Muscle of leg (tissue), 3 donors: ENCODE measurements at regions not wholly inside any gene's neighbourhood (a gene's known extent, or its start where the extent isn't known, plus 50 kb on each side); places are given as distances from the start of the nearest gene placed in this dataset.
A peak's percentile ranks its signal among the peaks of the same experiment; 100 is the strongest.
"Not testable (repeated sequence)": the region's sequence is repeated elsewhere in the genome, so short reads cannot be mapped to it uniquely, and the experiment has no call there.

Source experiments
- DNase-seq: peaks from one replicate; pipeline ENCODE4 v3.0.0; 2013
- H3K27ac ChIP-seq: one replicate; pipeline ENCODE4 v1.5.1; 2013; ENCODE audit warnings: mild to moderate bottlenecking, low read length, control low read depth
- H3K27me3 ChIP-seq: one replicate; pipeline ENCODE4 v1.6.1; 2013; ENCODE audit warnings: low read length; ENCODE audit not compliant: control insufficient read depth, insufficient read depth
- H3K36me3 ChIP-seq: one replicate; pipeline ENCODE4 v1.6.1; 2013; ENCODE audit warnings: low read length; ENCODE audit not compliant: control insufficient read depth, insufficient read depth
- H3K4me1 ChIP-seq: one replicate; pipeline ENCODE4 v1.6.1; 2013; ENCODE audit warnings: low read length; ENCODE audit not compliant: control insufficient read depth, insufficient read depth
- H3K4me3 ChIP-seq: one replicate; pipeline ENCODE4 v1.5.1; 2013; ENCODE audit warnings: low read length, control low read depth
- H3K9me3 ChIP-seq: replicated peaks from 2 replicates; pipeline ENCODE4 v1.6.1; 2013; ENCODE audit warnings: low read depth, low read length; ENCODE audit not compliant: control insufficient read depth
- WGBS: methylation state at CpG from one replicate; pipeline ENCODE4 v1.1.5; 2013; ENCODE audit warnings: missing lambda C conversion rate; ENCODE audit not compliant: insufficient coverage; 5-methylcytosine and 5-hydroxymethylcytosine counted together

- Histone ChIP-seq H3K4me3 (no peak overlapping the region), H3K27ac (no peak overlapping the region), H3K27me3 (no peaks in the 10 kb centered on the region), H3K36me3 (no peaks in the 10 kb centered on the region), H3K4me1 (no peaks in the 10 kb centered on the region), H3K9me3 (no peaks in the 10 kb centered on the region)
- DNase-seq = peak; percentile 20
- WGBS = no CpG with 5 or more reads among the region's 5 CpGs
Observed at GRCh38 chr13:60679928-60680694, 283.1 kb downstream of the TDRD3 start.

- Histone ChIP-seq H3K4me1 (no peaks in the 10 kb centered on the region), H3K27ac (no peak overlapping the region), H3K9me3 (no peaks in the 10 kb centered on the region), H3K36me3 (no peaks in the 10 kb centered on the region), H3K27me3 (no peaks in the 10 kb centered on the region), H3K4me3 (no peak overlapping the region)
- no peak for DNase-seq
- WGBS = 100% methylated on average over 1 of the region's 4 CpGs
Observed at GRCh38 chr13:60679131-60679530, 282.1 kb downstream of the TDRD3 start.

- Histone ChIP-seq H3K4me1 (no peaks in the 10 kb centered on the region), H3K9me3 (peaks cover 14% of the 10 kb centered on the region), H3K27me3 (no peaks in the 10 kb centered on the region), H3K36me3 (no peaks in the 10 kb centered on the region), H3K27ac (no peak overlapping the region), H3K4me3 (no peak overlapping the region)
- DNase-seq = no peak
Observed at GRCh38 chr13:60671386-60671785, 274.4 kb downstream of the TDRD3 start.

GRCh38 chr13:60663788-60664187 is 266.8 kb downstream of the TDRD3 start:
- WGBS = 64% methylated on average over 4 of the region's 4 CpGs
- Histone ChIP-seq H3K4me1 (no peaks in the 10 kb centered on the region), H3K4me3 (no peak overlapping the region), H3K36me3 (no peaks in the 10 kb centered on the region), H3K9me3 (no peaks in the 10 kb centered on the region), H3K27me3 (no peaks in the 10 kb centered on the region), H3K27ac (no peak overlapping the region)
- DNase-seq = no peak

GRCh38 chr13:60662595-60662994 is 265.6 kb downstream of the TDRD3 start:
- 100% methylated on average over 1 of the region's 1 CpG for WGBS
- no peaks in the 10 kb centered on the region for H3K4me1 ChIP-seq

GRCh38 chr13:60661521-60661920 is 264.5 kb downstream of the TDRD3 start:
- no peak overlapping the region for H3K4me3 ChIP-seq
- no peaks in the 10 kb centered on the region for H3K4me1 ChIP-seq
- peak; percentile 24 for DNase-seq
- 76% methylated on average over 2 of the region's 3 CpGs for WGBS
- H3K9me3 ChIP-seq = no peaks in the 10 kb centered on the region
- H3K36me3 ChIP-seq = no peaks in the 10 kb centered on the region
- H3K27me3 ChIP-seq = no peaks in the 10 kb centered on the region
- H3K27ac ChIP-seq = no peak overlapping the region

More at GRCh38 chr13:60662595-60662994, 265.6 kb downstream of the TDRD3 start:
- Histone ChIP-seq H3K27ac (no peak overlapping the region), H3K4me3 (no peak overlapping the region), H3K36me3 (no peaks in the 10 kb centered on the region), H3K27me3 (no peaks in the 10 kb centered on the region), H3K9me3 (no peaks in the 10 kb centered on the region)
- DNase-seq = no peak

GRCh38 chr13:60657586-60657985 is 260.6 kb downstream of the TDRD3 start:
- not testable (repeated sequence) for H3K4me1 ChIP-seq, H3K9me3 ChIP-seq, DNase-seq, H3K27me3 ChIP-seq, H3K27ac ChIP-seq, H3K36me3 ChIP-seq, H3K4me3 ChIP-seq
- no CpG with 5 or more reads among the region's 1 CpG for WGBS

GRCh38 chr13:60655256-60655655 is 258.2 kb downstream of the TDRD3 start:
- Histone ChIP-seq H3K4me3 (no peak overlapping the region), H3K4me1 (no peaks in the 10 kb centered on the region), H3K27me3 (no peaks in the 10 kb centered on the region), H3K9me3 (no peaks in the 10 kb centered on the region), H3K27ac (no peak overlapping the region), H3K36me3 (no peaks in the 10 kb centered on the region)
- DNase-seq = no peak
- no CpG with 5 or more reads among the region's 4 CpGs for WGBS

GRCh38 chr13:60654415-60654814 is 257.4 kb downstream of the TDRD3 start:
- DNase-seq = peak; percentile 46
- WGBS = no CpG with 5 or more reads among the region's 1 CpG
- Histone ChIP-seq H3K27ac (no peak overlapping the region), H3K36me3 (no peaks in the 10 kb centered on the region), H3K27me3 (no peaks in the 10 kb centered on the region), H3K9me3 (no peaks in the 10 kb centered on the region), H3K4me1 (no peaks in the 10 kb centered on the region), H3K4me3 (no peak overlapping the region)

- Histone ChIP-seq H3K36me3 (no peaks in the 10 kb centered on the region), H3K4me1 (no peaks in the 10 kb centered on the region), H3K27me3 (no peaks in the 10 kb centered on the region), H3K9me3 (no peaks in the 10 kb centered on the region), H3K4me3 (no peak overlapping the region), H3K27ac (no peak overlapping the region)
- no peak for DNase-seq
Observed at GRCh38 chr13:60647547-60647946, 250.5 kb downstream of the TDRD3 start.

- Histone ChIP-seq H3K4me3 (no peak overlapping the region), H3K27me3 (no peaks in the 10 kb centered on the region), H3K9me3 (no peaks in the 10 kb centered on the region), H3K27ac (no peak overlapping the region), H3K36me3 (no peaks in the 10 kb centered on the region), H3K4me1 (no peaks in the 10 kb centered on the region)
- no peak for DNase-seq
- WGBS = 100% methylated on average over 1 of the region's 3 CpGs
Observed at GRCh38 chr13:60646620-60647019, 249.6 kb downstream of the TDRD3 start.
